GM23248 (cell line): ENCODE measurements at regions not wholly inside any gene's neighbourhood (a gene's known extent, or its start where the extent isn't known, plus 50 kb on each side); places are given as distances from the start of the nearest gene placed in this dataset.

Source experiments
- EZH2 ChIP-seq: fragments of 200-600 bp; sonication (generic); IDR thresholded peaks from 2 replicates; pipeline ENCODE4 v1.6.1; 2018; ENCODE audit warnings: antibody characterized with exemption, mild to moderate bottlenecking; ENCODE audit not compliant: insufficient read depth, poor library complexity, severe bottlenecking
- EZH2phosphoT487 ChIP-seq: fragments of 200-600 bp; sonication (generic); IDR thresholded peaks from 2 replicates; pipeline ENCODE4 v1.6.1; 2018; ENCODE audit warnings: antibody characterized with exemption, moderate library complexity, mild to moderate bottlenecking, low read depth; ENCODE audit not compliant: insufficient read depth

GRCh38 chr18:39215920-39216319 lies 1650.3 kb upstream of the CELF4 start:
- TF ChIP-seq EZH2 (no peak), EZH2phosphoT487 (no peak)
